ENCODE measurements at regions not wholly inside any gene's neighbourhood (a gene's known extent, or its start where the extent isn't known, plus 50 kb on each side); places are given as distances from the start of the nearest gene placed in this dataset.

- TF ChIP-seq CTCF (IDR thresholded peaks at IDR 0.05; ENCODE audit: poor library complexity, severe bottlenecking) (no peak), EZH2 (IDR thresholded peaks at IDR 0.05; ENCODE audit: borderline replicate concordance, insufficient read depth, low read length, poor library complexity, severe bottlenecking) (no peak), TAF1 (IDR thresholded peaks at IDR 0.05; ENCODE audit: low read depth) (no peak), RAD21 (conservative IDR thresholded peaks at IDR 0.05) (no peak), MXI1 (conservative IDR thresholded peaks at IDR 0.05; ENCODE audit: poor library complexity, severe bottlenecking) (no peak), EP300 (conservative IDR thresholded peaks at IDR 0.05; ENCODE audit: poor library complexity, severe bottlenecking) (no peak), REST (IDR thresholded peaks at IDR 0.05; ENCODE audit: borderline replicate concordance) (no peak), POLR2AphosphoS5 (IDR thresholded peaks at IDR 0.05) (no peak)
Measured at GRCh38 chr1:114298008-114298407, 144.3 kb upstream of the SYT6 start.
